HL-60 (cell line): ENCODE measurements at regions not wholly inside any gene's neighbourhood (a gene's known extent, or its start where the extent isn't known, plus 50 kb on each side); places are given as distances from the start of the nearest gene placed in this dataset.

Experiments used
- CTCF ChIP-seq: IDR thresholded peaks from one replicate; pipeline ENCODE4 v1.5.1; 2011; ENCODE audit warnings: low read length, control low read depth, inconsistent platforms; ENCODE audit not compliant: insufficient read depth
- POLR2AphosphoS5 ChIP-seq: IDR thresholded peaks from 2 replicates; pipeline ENCODE4 v1.6.1; 2012; ENCODE audit warnings: low read depth
- REST ChIP-seq: IDR thresholded peaks from 2 replicates; pipeline ENCODE4 v1.6.1; 2012; ENCODE audit warnings: low read depth; ENCODE audit not compliant: insufficient replicate concordance

GRCh38 chr4:152166567-152166966 is 369.3 kb downstream of the FBXW7 start:
- TF ChIP-seq CTCF (no peak), POLR2AphosphoS5 (no peak), REST (peak; percentile 97)
